Activated naive CD4-positive, alpha-beta T cell treated with anti-CD3 and anti-CD28 coated beads, Interleukin-2, amount 10 ng/mL, durations not matched to agents 7 days and 5 days (primary cell): ENCODE measurements at regions not wholly inside any gene's neighbourhood (a gene's known extent, or its start where the extent isn't known, plus 50 kb on each side); places are given as distances from the start of the nearest gene placed in this dataset.

ENCODE experiments used
- CTCF ChIA-PET: fragments of 350-600 bp; sonication (Branson Sonifier 250); formaldehyde crosslinking; loops from one replicate; lab custom pipeline; 2021; ENCODE audit warnings: antibody characterized with exemption; lab: Charles Lee
- DNase-seq: peaks from one replicate; pipeline ENCODE4 v3.0.0-alpha.2; 2020
- H3K27ac Mint-ChIP-seq: one replicate; pipeline ENCODE4 v1.8.0; 2021; ENCODE audit warnings: mild to moderate bottlenecking, moderate library complexity, mixed read lengths
- H3K27me3 Mint-ChIP-seq: one replicate; pipeline ENCODE4 v1.8.0; 2021; ENCODE audit warnings: mild to moderate bottlenecking, mixed read lengths
- H3K36me3 Mint-ChIP-seq: one replicate; pipeline ENCODE4 v1.8.0; 2021; ENCODE audit warnings: mixed read lengths
- H3K4me1 Mint-ChIP-seq: one replicate; pipeline ENCODE4 v1.8.0; 2021; ENCODE audit warnings: mixed read lengths
- H3K4me3 Mint-ChIP-seq: one replicate; pipeline ENCODE4 v1.8.0; 2021; ENCODE audit warnings: mild to moderate bottlenecking, moderate library complexity, mixed read lengths
- H3K9me3 Mint-ChIP-seq: one replicate; pipeline ENCODE4 v1.8.0; 2021; ENCODE audit warnings: mixed read lengths

DNA sequence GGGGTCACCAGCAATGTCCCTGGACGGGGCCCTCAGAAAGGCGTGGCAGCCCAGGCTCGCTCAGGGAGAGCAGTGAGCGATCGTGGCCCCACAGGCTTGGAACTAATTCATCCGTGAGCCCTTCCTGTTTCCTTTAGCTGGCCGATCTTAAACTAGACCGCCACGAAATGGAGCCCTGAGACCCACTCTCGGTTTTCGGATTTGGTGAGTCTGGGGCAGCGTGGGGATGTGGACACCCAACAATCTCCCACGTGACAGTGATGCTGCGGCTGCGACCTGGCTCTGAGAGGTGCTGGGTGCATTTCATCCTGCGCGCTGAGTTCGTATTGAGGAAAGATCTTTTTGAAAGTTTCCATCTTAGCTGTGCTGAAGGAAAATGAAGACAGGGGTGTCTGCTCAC lies 501.3 kb upstream of the B3GAT1 start:
- Mint-ChIP-seq H3K9me3 (no peaks in the 10 kb centered on the region), H3K27ac (no peak overlapping the region), H3K27me3 (no peaks in the 10 kb centered on the region), H3K4me3 (no peak overlapping the region), H3K36me3 (no peaks in the 10 kb centered on the region), H3K4me1 (no peaks in the 10 kb centered on the region)
- CTCF ChIA-PET, result no interaction called here
- no peak for DNase-seq

DNA sequence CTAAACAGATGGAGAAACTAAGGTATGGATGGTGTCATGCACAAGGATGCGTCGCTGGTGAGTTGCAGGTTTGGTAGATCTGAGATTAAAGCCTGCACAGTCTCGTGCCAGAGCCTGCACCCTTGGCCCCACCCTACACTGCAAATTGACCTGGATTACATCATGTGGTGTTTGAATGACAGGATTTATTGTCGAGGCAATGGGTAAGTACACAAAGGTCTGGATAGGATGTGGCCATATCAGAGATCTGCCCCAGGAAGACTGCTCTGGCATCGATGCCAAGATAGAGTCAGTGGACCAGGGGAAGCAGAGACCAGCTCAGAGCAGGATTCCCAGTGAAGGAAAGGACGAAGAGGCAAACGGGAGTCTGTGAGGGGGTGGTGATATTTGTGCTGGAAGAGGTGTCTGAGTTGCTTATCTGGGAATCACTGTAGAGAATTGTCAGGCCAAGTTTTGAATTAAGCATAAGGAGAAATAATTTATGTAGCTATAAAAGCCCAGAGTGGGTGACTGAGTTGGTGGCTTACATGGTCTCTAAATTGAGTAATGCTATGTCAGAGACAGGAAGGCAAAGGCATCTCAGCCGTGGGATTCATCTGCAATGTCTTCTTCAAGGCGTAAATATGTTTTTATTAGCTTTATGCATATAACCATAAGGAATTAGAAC lies 499.6 kb upstream of the B3GAT1 start:
- Mint-ChIP-seq H3K4me3 (no peak overlapping the region), H3K36me3 (no peaks in the 10 kb centered on the region), H3K9me3 (no peaks in the 10 kb centered on the region), H3K4me1 (no peaks in the 10 kb centered on the region), H3K27me3 (no peaks in the 10 kb centered on the region), H3K27ac (no peak overlapping the region)
- no peak for DNase-seq
- CTCF ChIA-PET, result no interaction called here

DNA sequence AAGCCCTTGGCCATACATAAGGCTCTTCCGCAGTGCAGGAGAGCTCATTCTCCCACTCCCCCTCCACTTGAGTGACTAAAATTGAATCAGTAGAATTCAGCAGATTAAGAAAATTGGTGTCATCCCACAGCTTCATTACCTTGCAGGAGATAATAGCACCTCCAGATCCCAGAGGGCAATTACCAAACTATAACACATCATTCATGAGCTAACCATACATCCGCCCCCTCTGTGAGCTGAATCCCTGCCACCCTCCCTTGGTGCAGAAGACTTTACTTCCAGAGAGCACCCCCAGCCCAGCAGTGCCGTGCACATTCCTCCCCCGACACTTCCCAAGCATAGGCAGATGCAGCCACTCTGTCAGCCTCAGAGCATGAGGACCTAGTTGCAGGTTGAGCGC lies 496.5 kb upstream of the B3GAT1 start:
- no peaks in the 10 kb centered on the region for H3K36me3 Mint-ChIP-seq
- no peaks in the 10 kb centered on the region for H3K27me3 Mint-ChIP-seq
- H3K4me3 Mint-ChIP-seq, result no peak overlapping the region
- DNase-seq, result no peak
- CTCF ChIA-PET, result no interaction called here
- no peak overlapping the region for H3K27ac Mint-ChIP-seq
- no peaks in the 10 kb centered on the region for H3K9me3 Mint-ChIP-seq
- H3K4me1 Mint-ChIP-seq, result no peaks in the 10 kb centered on the region

DNA sequence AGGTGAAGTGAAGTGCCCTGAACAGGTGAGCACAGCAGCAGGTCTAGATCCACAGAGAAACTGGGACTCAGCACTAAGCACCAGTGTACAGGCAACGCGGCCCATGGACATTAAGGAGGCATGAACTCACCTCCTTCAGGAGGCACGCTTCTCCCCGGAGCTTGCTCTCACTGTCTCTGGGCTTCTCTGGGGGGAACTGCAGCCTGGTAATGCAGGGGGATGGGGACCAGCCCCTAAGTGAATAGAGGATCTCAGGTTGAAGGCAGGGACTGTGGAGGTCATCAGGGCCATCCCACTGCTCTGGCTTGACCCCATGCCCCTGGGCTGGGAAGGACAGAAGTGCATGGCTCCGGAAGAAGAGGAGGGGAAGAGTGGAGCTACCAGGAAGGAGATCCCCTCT lies 495.6 kb upstream of the B3GAT1 start:
- H3K27me3 Mint-ChIP-seq, result no peaks in the 10 kb centered on the region
- H3K4me1 Mint-ChIP-seq, result no peaks in the 10 kb centered on the region
- no peaks in the 10 kb centered on the region for H3K9me3 Mint-ChIP-seq
- DNase-seq, result no peak
- CTCF ChIA-PET, result no interaction called here
- no peak overlapping the region for H3K27ac Mint-ChIP-seq
- no peak overlapping the region for H3K4me3 Mint-ChIP-seq
- no peaks in the 10 kb centered on the region for H3K36me3 Mint-ChIP-seq

DNA sequence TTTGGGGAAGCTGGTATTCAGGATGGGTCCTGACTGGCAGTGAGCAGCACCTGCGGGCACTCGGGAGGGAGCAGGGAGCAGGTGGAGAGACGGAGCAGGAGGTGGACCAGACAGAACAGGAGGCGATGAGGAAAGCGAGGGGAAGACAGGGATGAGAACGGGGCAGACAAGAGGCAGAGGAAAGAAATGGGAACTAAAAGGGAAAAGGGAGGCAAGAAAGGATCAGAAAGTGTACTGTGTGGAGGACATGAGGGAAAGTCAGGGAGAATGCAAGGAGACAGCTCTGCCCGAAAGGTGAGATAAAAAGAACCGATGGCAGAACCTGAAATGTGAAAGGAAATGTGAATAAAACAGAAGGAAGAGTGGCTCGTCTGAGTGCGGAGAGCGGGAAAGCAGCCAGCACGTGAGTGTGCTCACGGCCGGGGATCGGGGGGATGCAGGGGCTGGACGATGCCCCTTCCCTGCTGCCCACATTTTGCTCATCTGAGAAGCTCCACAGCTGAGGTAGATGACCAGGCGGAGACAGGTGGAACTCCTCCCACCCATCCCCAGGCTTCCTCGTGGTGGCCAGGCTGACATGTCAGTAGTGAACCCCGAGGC lies 494.4 kb upstream of the B3GAT1 start:
- no peaks in the 10 kb centered on the region for H3K36me3 Mint-ChIP-seq
- H3K4me3 Mint-ChIP-seq, result no peak overlapping the region
- no peaks in the 10 kb centered on the region for H3K9me3 Mint-ChIP-seq
- no peak for DNase-seq
- H3K27me3 Mint-ChIP-seq, result no peaks in the 10 kb centered on the region
- CTCF ChIA-PET, result no interaction called here
- H3K4me1 Mint-ChIP-seq, result no peaks in the 10 kb centered on the region
- no peak overlapping the region for H3K27ac Mint-ChIP-seq

DNA sequence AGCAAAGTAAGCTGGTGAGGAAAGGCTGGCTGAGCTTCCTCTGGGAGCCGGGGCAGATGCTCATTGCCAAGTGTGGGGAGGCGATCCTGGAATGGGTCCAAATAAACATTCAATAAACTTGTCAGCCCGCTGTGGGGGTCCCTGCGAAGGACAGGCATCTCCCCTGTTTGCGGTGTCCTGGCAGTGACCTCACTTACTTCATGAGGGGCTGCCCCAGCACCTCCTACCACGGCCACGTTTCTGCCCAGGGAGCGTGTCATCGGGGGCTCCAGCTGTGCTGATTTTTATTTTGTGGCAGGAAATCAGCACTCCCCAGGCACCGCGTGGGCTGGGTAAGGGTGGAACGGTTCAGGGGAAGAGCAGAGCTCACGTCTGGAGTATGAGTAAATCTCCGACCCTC lies 493.9 kb upstream of the B3GAT1 start:
- Mint-ChIP-seq H3K36me3 (no peaks in the 10 kb centered on the region), H3K27me3 (no peaks in the 10 kb centered on the region), H3K4me3 (no peak overlapping the region), H3K9me3 (no peaks in the 10 kb centered on the region), H3K4me1 (no peaks in the 10 kb centered on the region), H3K27ac (no peak overlapping the region)
- DNase-seq, result no peak
- CTCF ChIA-PET, result no interaction called here

DNA sequence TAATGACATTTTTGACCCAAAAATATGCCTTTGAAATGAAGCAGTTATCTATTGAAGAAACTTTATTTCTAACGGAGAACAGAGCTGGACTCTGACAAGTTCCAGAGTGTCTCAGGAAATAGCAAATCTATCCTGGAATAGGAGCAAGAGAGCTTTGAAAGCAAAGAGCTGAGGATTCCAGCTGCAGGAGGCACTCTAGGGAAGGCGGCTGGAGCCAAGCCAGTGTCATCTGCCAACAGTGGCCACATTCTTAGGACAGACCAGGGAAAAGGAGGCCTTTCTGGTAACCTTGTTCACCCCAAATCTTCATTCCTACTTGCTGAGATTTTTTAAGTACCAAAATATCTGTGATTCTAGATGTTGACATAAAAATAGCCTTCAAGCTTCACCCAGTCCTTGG lies 493.5 kb upstream of the B3GAT1 start:
- Mint-ChIP-seq H3K27ac (no peak overlapping the region), H3K36me3 (no peaks in the 10 kb centered on the region), H3K4me3 (no peak overlapping the region), H3K4me1 (no peaks in the 10 kb centered on the region), H3K27me3 (no peaks in the 10 kb centered on the region), H3K9me3 (no peaks in the 10 kb centered on the region)
- no peak for DNase-seq
- CTCF ChIA-PET, result no interaction called here

DNA sequence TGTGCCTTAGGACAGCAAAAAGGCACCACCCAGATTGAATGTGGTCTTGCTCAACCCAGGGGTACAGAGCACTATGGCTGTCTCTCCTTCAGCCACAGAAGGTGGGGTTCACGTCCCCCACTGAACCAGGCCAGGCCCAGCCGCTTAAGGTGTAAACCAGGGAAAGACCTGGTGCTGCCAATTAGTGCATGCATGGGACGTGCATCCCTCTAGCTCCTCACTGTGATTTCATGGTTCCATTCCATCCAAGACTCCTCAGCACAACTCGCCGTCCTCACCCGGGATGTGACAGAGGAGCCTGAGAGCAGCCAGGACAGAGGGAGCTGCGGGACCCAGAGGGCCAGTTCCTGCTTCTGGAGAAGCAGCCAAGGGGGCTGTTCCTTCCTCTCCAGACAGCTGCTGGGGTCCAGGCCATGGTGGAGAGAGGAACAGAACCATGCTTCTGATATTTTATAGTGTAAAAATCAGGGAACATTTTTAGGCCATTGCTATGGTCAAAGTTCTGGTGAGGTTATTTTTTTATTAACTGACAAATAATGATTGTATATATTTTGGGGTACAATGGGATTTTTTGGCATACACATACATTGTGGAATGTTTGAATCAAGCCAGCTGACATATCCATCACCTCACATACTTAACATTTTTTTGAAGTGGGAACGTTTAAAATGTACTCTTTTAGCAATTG lies 492.2 kb upstream of the B3GAT1 start:
- no peak for DNase-seq
- Mint-ChIP-seq H3K27ac (no peak overlapping the region), H3K4me1 (no peaks in the 10 kb centered on the region), H3K9me3 (no peaks in the 10 kb centered on the region), H3K36me3 (no peaks in the 10 kb centered on the region), H3K27me3 (no peaks in the 10 kb centered on the region), H3K4me3 (no peak overlapping the region)
- CTCF ChIA-PET, result no interaction called here

DNA sequence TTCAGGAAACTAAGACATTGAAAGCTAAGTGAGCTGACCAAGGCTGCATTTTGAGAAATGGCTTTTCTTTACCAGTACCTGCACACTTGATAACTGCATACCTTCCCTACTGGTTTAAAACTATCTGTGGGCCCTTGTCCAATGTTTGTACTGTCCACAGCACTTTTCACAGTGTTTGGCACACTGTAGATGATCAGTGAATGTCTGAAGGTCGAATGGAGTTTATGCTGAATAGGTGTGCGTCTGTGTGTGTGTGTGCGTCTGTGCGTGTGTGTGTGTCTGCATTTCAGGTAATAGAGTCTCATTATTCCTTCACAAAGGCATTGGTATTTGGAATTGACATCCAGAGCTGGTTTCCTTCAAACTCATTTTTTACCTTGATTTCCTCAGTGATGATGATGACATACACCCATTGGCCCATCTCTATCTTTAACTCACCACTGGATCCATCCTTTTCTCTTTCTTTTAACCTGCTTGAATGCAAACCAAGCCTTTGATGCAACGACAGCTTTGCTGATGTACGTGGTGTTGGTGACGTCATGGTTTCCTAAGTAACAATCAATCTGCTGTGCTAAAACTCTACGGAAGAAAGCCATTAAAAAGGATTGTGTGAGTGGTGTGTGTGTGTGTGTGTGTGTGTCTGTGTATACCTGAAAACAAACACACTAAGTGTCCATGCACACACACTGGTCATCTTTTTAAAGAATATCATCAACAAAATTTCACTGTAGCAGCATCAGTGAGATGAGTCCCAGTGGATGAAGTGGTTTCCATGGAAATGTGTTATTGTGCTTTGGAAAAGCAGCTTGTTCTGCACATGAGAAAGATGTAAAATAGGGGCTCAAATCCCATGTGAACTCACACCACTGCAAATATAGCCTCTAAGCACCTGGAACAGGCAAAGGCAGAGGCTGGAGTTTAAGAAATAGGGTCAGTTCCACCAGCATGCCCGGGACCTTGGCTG lies 490.2 kb upstream of the B3GAT1 start:
- no peak overlapping the region for H3K27ac Mint-ChIP-seq
- no peak overlapping the region for H3K4me3 Mint-ChIP-seq
- CTCF ChIA-PET, result interaction anchor here (1.8 kb wide), 1 partner anchor 34 kb away, joined by 4 read pairs; no protein-coding TSS in a partner anchor
- no peaks in the 10 kb centered on the region for H3K9me3 Mint-ChIP-seq
- H3K4me1 Mint-ChIP-seq, result no peaks in the 10 kb centered on the region
- H3K36me3 Mint-ChIP-seq, result no peaks in the 10 kb centered on the region
- no peak for DNase-seq
- no peaks in the 10 kb centered on the region for H3K27me3 Mint-ChIP-seq

DNA sequence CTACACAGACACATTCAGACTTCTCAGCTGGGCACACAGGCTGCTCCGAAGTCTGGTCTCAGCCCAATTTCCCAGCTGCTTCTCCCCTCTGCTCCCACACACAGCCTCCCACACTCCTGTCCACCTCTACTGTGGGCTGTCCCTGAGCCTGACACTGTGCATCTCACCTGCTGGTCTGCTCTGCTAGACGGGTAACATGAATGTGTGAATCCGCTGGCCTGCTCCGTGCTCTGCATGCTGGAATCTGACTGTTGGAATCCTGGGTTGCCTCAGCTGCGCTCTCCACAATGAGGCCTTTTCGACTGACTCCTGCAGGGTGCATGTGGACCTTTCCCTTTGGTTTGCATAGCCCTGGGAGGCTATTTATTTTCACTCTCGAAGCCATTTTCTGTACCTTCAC lies 489.5 kb upstream of the B3GAT1 start:
- Mint-ChIP-seq H3K27ac (no peak overlapping the region), H3K9me3 (no peaks in the 10 kb centered on the region), H3K36me3 (no peaks in the 10 kb centered on the region), H3K4me3 (no peak overlapping the region), H3K4me1 (no peaks in the 10 kb centered on the region), H3K27me3 (no peaks in the 10 kb centered on the region)
- DNase-seq, result no peak
- CTCF ChIA-PET, result interaction anchor here (1.8 kb wide), 1 partner anchor 33 kb away, joined by 4 read pairs; no protein-coding TSS in a partner anchor

DNA sequence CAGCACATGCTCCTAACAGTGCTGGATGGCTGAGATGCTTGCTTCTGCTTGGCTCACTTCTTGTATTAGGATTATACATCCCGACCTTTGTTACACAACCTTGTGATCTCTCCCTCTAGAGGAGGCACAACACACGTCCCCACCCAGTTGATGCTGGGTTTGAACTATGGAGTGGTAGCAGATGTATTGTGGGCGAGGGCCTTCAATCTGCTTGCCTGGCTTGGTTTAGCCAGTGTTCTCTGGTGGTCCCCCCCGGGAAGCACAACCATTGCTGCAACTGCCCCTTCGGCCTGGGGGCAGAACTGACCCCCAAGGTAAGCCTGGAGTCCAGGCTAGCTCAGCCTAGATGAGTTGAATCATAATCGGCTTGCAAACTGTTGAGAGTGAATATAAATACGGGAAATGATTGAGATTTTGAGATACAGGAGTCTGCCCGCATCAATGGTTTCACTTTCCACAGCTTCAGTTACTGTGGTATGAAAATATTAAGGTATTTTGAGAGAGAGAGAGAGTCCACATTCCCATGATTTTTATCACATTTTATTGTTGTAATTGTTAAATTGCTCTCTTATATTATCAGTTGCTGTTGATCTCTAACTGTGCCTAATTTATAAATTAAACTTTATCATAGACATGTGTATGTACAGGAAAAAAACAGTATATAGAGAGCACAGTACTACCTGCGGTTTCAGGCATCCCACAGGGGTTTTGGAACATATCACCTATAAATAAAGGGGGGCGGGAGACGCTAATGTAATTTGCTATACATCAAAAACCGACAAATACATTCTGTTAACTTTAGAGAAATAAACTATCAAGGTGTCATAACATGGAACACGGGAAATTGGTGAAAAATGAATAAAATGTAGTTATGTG lies 482.0 kb upstream of the B3GAT1 start:
- no peak overlapping the region for H3K4me3 Mint-ChIP-seq
- no peaks in the 10 kb centered on the region for H3K27me3 Mint-ChIP-seq
- H3K4me1 Mint-ChIP-seq, result no peaks in the 10 kb centered on the region
- DNase-seq, result no peak
- H3K9me3 Mint-ChIP-seq, result no peaks in the 10 kb centered on the region
- H3K27ac Mint-ChIP-seq, result no peak overlapping the region
- no peaks in the 10 kb centered on the region for H3K36me3 Mint-ChIP-seq
- CTCF ChIA-PET, result no interaction called here

DNA sequence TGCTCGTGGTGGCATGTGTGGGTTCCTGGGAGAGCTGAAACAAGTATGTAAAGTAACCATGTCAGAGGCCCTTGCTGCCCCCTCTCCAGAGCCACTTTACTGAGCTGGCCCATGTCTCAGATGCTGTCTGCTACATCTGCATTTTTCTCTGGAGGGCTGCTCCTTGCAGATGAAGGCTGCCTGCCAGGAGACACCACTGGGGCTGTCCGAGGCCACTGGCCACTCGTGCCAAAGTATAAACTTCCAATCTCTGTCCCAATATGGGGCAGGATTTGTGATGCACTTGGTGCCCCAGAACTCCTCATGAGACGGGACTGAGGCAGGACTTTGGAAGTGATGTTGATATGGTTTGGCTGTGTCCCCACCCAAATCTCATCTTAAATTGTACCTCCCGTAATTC lies 478.4 kb upstream of the B3GAT1 start:
- Mint-ChIP-seq H3K27me3 (no peaks in the 10 kb centered on the region), H3K9me3 (no peaks in the 10 kb centered on the region), H3K4me1 (no peaks in the 10 kb centered on the region), H3K36me3 (no peaks in the 10 kb centered on the region), H3K27ac (no peak overlapping the region), H3K4me3 (no peak overlapping the region)
- DNase-seq, result no peak
- CTCF ChIA-PET, result no interaction called here

DNA sequence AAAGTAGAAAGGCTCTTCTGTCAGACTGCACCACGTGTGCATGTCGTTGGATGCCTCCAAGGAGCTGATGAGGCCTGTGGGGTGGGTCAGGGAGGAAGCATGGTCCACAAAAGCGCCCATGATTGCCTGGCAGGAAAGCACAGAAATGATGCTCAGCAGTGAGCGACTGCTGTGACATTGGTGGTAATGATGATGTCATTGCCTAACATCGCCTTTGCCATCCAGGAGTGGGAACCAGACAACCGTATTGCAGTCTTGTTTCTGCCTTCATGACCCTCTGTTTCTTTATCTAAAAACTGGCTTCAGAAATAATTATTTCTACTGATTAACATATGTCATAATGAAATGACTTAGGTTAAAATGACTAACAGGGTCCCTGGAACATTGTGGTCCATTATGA lies 477.8 kb upstream of the B3GAT1 start:
- Mint-ChIP-seq H3K4me1 (no peaks in the 10 kb centered on the region), H3K9me3 (no peaks in the 10 kb centered on the region), H3K36me3 (no peaks in the 10 kb centered on the region), H3K27ac (no peak overlapping the region), H3K27me3 (no peaks in the 10 kb centered on the region), H3K4me3 (no peak overlapping the region)
- DNase-seq, result no peak
- CTCF ChIA-PET, result no interaction called here
